GF-D8 (cell line): ENCODE measurements at regions not wholly inside any gene's neighbourhood (a gene's known extent, or its start where the extent isn't known, plus 50 kb on each side); places are given as distances from the start of the nearest gene placed in this dataset.

Experiments
- DNase-seq: peaks from one replicate; lab custom pipeline; 2025; lab: John Stamatoyannopoulos, UW

- no peak for DNase-seq
Measured at GRCh38 chr2:48258481-48259149, 55.9 kb upstream of the FOXN2 start.

DNA sequence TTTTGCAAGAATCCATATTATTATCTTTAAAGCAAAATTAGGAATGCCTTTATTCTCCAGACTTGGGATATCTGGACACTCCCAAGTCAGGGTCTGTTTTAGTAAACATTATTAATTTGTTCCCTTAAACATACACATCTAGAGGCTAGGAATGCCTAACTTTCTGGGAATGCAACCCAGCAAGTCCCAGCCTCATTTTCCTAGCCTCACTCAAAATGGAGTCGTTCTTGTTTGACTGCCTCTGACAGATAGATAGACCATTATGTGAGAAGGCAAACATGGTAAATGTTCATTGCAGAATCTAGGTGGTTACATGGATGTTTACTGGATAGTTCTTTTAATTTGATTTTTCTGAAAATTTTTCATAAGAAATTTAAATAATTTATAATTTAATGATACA lies 54.7 kb upstream of the FOXN2 start:
- no peak for DNase-seq

DNA sequence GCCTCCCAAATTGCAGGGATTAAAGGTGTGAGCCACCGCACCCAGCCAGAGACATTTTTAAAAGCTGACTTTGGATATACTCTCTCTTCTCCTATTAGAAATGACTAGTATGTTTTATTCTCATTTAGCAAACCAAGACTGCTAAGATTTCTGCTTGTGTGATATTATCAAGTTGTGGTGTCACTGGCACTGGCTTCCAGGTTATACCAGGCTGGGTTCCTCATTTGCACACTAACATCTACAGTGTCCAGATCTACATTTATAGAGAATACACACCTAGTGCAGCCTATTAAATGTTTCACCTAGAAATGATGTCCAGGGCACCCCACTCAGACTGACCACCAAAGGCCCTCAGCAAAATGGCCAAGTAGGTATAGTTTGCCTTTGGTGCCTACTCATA lies 49.9 kb upstream of the FOXN2 start:
- DNase-seq = no peak
